K562 (cell line): ENCODE measurements at regions not wholly inside any gene's neighbourhood (a gene's known extent, or its start where the extent isn't known, plus 50 kb on each side); places are given as distances from the start of the nearest gene placed in this dataset.

Experiments
- BACH1 ChIP-seq: fragments of 200-800 bp; sonication (Bioruptor generic); IDR thresholded peaks from 2 replicates; pipeline ENCODE4 v1.6.1; 2016; ENCODE audit warnings: missing genetic modification characterization, missing compliant biosample characterization
- BRCA1 ChIP-seq, 2 experiments: fragments of 450-650 bp in 1 of 2; sonication (generic) in 1 of 2; formaldehyde crosslinking in 1 of 2; IDR thresholded peaks; 2 replicates each; pipeline versions ENCODE4 v1.5.0 to v1.6.1; 2017 to 2020; ENCODE audit warnings: mild to moderate bottlenecking in 1 of 2, missing genetic modification reagents in 1 of 2
- TARDBP ChIP-seq: fragments of 450-650 bp; IDR thresholded peaks from 2 replicates; pipeline ENCODE4 v1.6.1; 2016
- ZBTB1 ChIP-seq: sonication (generic); formaldehyde crosslinking; IDR thresholded peaks from 2 replicates; pipeline ENCODE4 v1.8.1; 2023; ENCODE audit warnings: missing genetic modification reagents, low read depth, mild to moderate bottlenecking, borderline replicate concordance

- TF ChIP-seq BRCA1 (IDR thresholded peaks at IDR 0.05) (no peak), BRCA1 (CRISPR knock-in tag; IDR thresholded peaks at IDR 0.05) (no peak), ZBTB1 (no peak), BACH1 (no peak), TARDBP (no peak)
Measured at GRCh38 chr11:39459606-39460005, 1999.8 kb downstream of the LRRC4C start.
